ENCODE measurements at regions not wholly inside any gene's neighbourhood (a gene's known extent, or its start where the extent isn't known, plus 50 kb on each side); places are given as distances from the start of the nearest gene placed in this dataset.

GRCh38 chr3:98966862-98967546, 65.5 kb upstream of the DCBLD2 start:
- H3K27me3 ChIP-seq (replicated peaks in 1 of 2; ENCODE audit: control insufficient read depth in 2 of 2, extremely low read depth in 1 of 2, insufficient read depth in 2 of 2, low read length in 1 of 2) = no peaks in the 10 kb centered on the region
- Mint-ChIP-seq H3K36me3 (no peaks in the 10 kb centered on the region), H3K4me1 (no peaks in the 10 kb centered on the region), H3K27ac (no peak overlapping the region), H3K27me3 (peaks cover 0 to 15% of the 10 kb centered on the region in 2 donors), H3K4me3 (no peak overlapping the region), H3K9me3 (no peaks in the 10 kb centered on the region)
- H3K9me3 ChIP-seq = no peaks in the 10 kb centered on the region
- WGBS (ENCODE audit: insufficient coverage) = 100% methylated on average over 1 of the region's 4 CpGs
- no peak overlapping the region for H3K27ac ChIP-seq (ENCODE audit: low read length)
- H3K4me3 ChIP-seq (ENCODE audit: control insufficient read depth in 1 of 2, extremely low read depth in 1 of 2, low read length in 1 of 2) = no peak overlapping the region
- ChIA-PET CTCF (no interaction called here), POLR2A (no interaction called here)
- ATAC-seq (replicated peaks in 1 of 4) (no peak), DNase-seq (no peak)
- H3K36me3 ChIP-seq (ENCODE audit: control insufficient read depth in 2 of 2, extremely low read depth in 1 of 2, insufficient read depth in 1 of 2, low read length in 1 of 2) = no peaks in the 10 kb centered on the region
- H3K4me1 ChIP-seq (ENCODE audit: control insufficient read depth in 1 of 2, extremely low read depth in 1 of 2, insufficient read depth in 2 of 2, low read length in 2 of 2) = no peaks in the 10 kb centered on the region

DNA sequence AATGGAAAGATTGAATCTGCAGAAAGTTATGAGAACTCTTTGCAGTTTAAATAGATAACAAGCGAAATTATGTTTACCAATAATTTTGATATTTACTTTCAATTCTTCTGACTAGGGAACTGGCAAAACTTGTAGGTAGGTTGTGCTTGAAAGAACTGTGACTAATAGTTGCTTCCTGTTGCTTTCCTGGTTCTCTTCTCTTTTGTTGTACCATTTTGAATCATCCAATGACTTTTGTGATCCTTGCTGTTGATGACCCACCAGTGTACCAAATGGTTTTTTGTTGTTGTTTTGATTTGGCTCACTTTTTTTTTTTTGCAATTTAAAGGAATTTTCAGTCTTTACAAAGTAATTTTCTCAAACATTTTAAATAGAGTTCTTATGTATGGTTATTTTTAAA, 64.9 kb upstream of the DCBLD2 start:
- no peaks in the 10 kb centered on the region for H3K36me3 Mint-ChIP-seq
- H3K4me1 Mint-ChIP-seq = no peaks in the 10 kb centered on the region
- Histone ChIP-seq H3K4me1 (ENCODE audit: control insufficient read depth in 1 of 2, extremely low read depth in 1 of 2, insufficient read depth in 2 of 2, low read length in 2 of 2) (no peaks in the 10 kb centered on the region), H3K27ac (ENCODE audit: low read length) (no peak overlapping the region), H3K27me3 (replicated peaks in 1 of 2; ENCODE audit: control insufficient read depth in 2 of 2, extremely low read depth in 1 of 2, insufficient read depth in 2 of 2, low read length in 1 of 2) (no peaks in the 10 kb centered on the region), H3K36me3 (ENCODE audit: control insufficient read depth in 2 of 2, extremely low read depth in 1 of 2, insufficient read depth in 1 of 2, low read length in 1 of 2) (no peaks in the 10 kb centered on the region), H3K4me3 (ENCODE audit: control insufficient read depth in 1 of 2, extremely low read depth in 1 of 2, low read length in 1 of 2) (no peak overlapping the region), H3K9me3 (no peaks in the 10 kb centered on the region)
- no CpG with 5 or more reads among the region's 1 CpG for WGBS (ENCODE audit: insufficient coverage)
- ChIA-PET CTCF (no interaction called here), POLR2A (no interaction called here)
- DNase-seq (no peak), ATAC-seq (replicated peaks in 1 of 4) (no peak)
- H3K4me3 Mint-ChIP-seq = no peak overlapping the region
- peaks cover 0 to 14% of the 10 kb centered on the region in 2 donors for H3K27me3 Mint-ChIP-seq
- no peaks in the 10 kb centered on the region for H3K9me3 Mint-ChIP-seq
- no peak overlapping the region for H3K27ac Mint-ChIP-seq

DNA sequence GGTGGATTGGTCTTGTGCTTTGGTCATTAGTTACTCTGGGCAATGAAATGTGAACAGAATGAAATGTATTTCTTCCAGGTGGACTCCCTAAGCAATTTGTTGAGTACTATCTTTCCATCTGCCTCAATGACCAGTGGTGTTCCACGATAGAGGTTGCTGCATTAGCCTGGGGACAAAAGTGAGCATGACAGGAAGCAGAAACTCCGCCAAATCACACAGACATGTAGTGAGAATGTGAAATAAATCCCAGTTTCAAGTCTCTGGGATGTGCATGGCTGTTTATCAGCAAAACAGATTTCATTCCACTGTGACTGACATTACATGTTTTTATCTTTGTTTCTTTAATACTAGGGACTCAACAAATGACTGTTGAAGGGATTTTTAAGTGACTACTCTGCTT, 63.3 kb upstream of the DCBLD2 start:
- DNase-seq = no peak
- no peaks in the 10 kb centered on the region for H3K27me3 ChIP-seq (replicated peaks in 1 of 2; ENCODE audit: control insufficient read depth in 2 of 2, extremely low read depth in 1 of 2, insufficient read depth in 2 of 2, low read length in 1 of 2)
- no peak overlapping the region for H3K27ac ChIP-seq (ENCODE audit: low read length)
- H3K4me1 ChIP-seq (ENCODE audit: control insufficient read depth in 1 of 2, extremely low read depth in 1 of 2, insufficient read depth in 2 of 2, low read length in 2 of 2) = no peaks in the 10 kb centered on the region
- H3K27me3 Mint-ChIP-seq = peaks cover 0 to 1% of the 10 kb centered on the region in 2 donors
- ATAC-seq (replicated peaks in 1 of 4) = no peak
- H3K9me3 Mint-ChIP-seq = no peaks in the 10 kb centered on the region
- POLR2A ChIA-PET = no interaction called here
- H3K9me3 ChIP-seq = no peaks in the 10 kb centered on the region
- WGBS (ENCODE audit: insufficient coverage) = 100% methylated on average over 1 of the region's 2 CpGs
- H3K27ac Mint-ChIP-seq = no peak overlapping the region
- no peak overlapping the region for H3K4me3 Mint-ChIP-seq
- H3K36me3 ChIP-seq (ENCODE audit: control insufficient read depth in 2 of 2, extremely low read depth in 1 of 2, insufficient read depth in 1 of 2, low read length in 1 of 2) = no peaks in the 10 kb centered on the region
- H3K36me3 Mint-ChIP-seq = no peaks in the 10 kb centered on the region
- H3K4me1 Mint-ChIP-seq = no peaks in the 10 kb centered on the region
- CTCF ChIA-PET = no interaction called here
- no peak overlapping the region for H3K4me3 ChIP-seq (ENCODE audit: control insufficient read depth in 1 of 2, extremely low read depth in 1 of 2, low read length in 1 of 2)

DNA sequence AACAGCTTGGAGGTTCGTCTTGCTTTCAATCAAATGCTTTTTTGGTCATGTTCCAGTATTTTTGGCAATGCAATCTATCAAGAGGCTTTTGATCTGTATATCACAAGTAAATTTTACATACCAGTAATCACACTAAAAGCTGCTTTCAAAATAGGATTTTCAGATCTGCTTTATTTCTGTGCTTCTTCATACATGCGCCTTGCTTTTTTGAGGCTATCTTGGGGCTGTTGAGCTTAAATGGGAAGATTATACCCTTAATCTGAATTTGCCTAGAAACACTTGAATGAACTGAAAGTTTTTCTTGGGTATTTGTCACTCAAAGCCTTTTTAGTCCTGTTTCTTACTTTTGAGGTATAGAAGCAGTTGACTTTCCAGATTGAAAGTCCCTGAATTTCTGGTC, 62.1 kb upstream of the DCBLD2 start:
- DNase-seq (no peak), ATAC-seq (replicated peaks in 1 of 4) (no peak)
- Histone ChIP-seq H3K4me1 (ENCODE audit: control insufficient read depth in 1 of 2, extremely low read depth in 1 of 2, insufficient read depth in 2 of 2, low read length in 2 of 2) (no peaks in the 10 kb centered on the region), H3K9me3 (no peaks in the 10 kb centered on the region), H3K36me3 (ENCODE audit: control insufficient read depth in 2 of 2, extremely low read depth in 1 of 2, insufficient read depth in 1 of 2, low read length in 1 of 2) (no peaks in the 10 kb centered on the region), H3K27ac (ENCODE audit: low read length) (no peak overlapping the region), H3K4me3 (ENCODE audit: control insufficient read depth in 1 of 2, extremely low read depth in 1 of 2, low read length in 1 of 2) (no peak overlapping the region), H3K27me3 (replicated peaks in 1 of 2; ENCODE audit: control insufficient read depth in 2 of 2, extremely low read depth in 1 of 2, insufficient read depth in 2 of 2, low read length in 1 of 2) (no peaks in the 10 kb centered on the region)
- Mint-ChIP-seq H3K9me3 (no peaks in the 10 kb centered on the region), H3K36me3 (no peaks in the 10 kb centered on the region), H3K27me3 (peaks cover 0 to 9% of the 10 kb centered on the region in 2 donors), H3K27ac (no peak overlapping the region), H3K4me3 (no peak overlapping the region), H3K4me1 (no peaks in the 10 kb centered on the region)
- CTCF ChIA-PET = no interaction called here
- WGBS (ENCODE audit: insufficient coverage) = 80% methylated on average over 1 of the region's 2 CpGs
- POLR2A ChIA-PET = no interaction called here

DNA sequence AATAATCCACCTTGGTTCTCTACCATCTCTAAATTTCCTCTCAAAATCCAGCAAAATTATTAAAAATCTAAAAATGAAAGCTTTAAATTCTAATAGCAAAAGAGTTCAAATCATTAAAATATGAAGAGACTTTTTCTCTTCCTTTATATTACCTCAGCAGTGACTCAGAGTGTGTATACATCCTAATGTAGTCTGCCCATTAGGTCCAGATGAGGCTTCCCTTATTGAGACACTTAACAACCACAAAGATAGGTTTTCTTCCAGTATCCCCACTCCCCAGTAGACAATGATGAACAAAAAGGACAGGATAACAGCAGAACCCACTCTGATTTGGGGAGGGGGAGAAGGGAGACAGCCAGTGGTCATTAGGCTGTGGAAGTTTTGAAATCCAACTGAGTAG, 61.5 kb upstream of the DCBLD2 start:
- H3K27me3 ChIP-seq (replicated peaks in 1 of 2; ENCODE audit: control insufficient read depth in 2 of 2, extremely low read depth in 1 of 2, insufficient read depth in 2 of 2, low read length in 1 of 2) = no peaks in the 10 kb centered on the region
- ChIA-PET CTCF (no interaction called here), POLR2A (no interaction called here)
- H3K36me3 ChIP-seq (ENCODE audit: control insufficient read depth in 2 of 2, extremely low read depth in 1 of 2, insufficient read depth in 1 of 2, low read length in 1 of 2) = no peaks in the 10 kb centered on the region
- ATAC-seq (replicated peaks in 1 of 4) = no peak
- Mint-ChIP-seq H3K4me1 (no peaks in the 10 kb centered on the region), H3K27me3 (peaks cover 0 to 9% of the 10 kb centered on the region in 2 donors), H3K4me3 (no peak overlapping the region), H3K27ac (no peak overlapping the region), H3K9me3 (no peaks in the 10 kb centered on the region), H3K36me3 (no peaks in the 10 kb centered on the region)
- H3K9me3 ChIP-seq = no peaks in the 10 kb centered on the region
- H3K4me3 ChIP-seq (ENCODE audit: control insufficient read depth in 1 of 2, extremely low read depth in 1 of 2, low read length in 1 of 2) = no peak overlapping the region
- no peak for DNase-seq
- no peaks in the 10 kb centered on the region for H3K4me1 ChIP-seq (ENCODE audit: control insufficient read depth in 1 of 2, extremely low read depth in 1 of 2, insufficient read depth in 2 of 2, low read length in 2 of 2)
- H3K27ac ChIP-seq (ENCODE audit: low read length) = no peak overlapping the region

- DNase-seq (no peak), ATAC-seq (replicated peaks in 1 of 4) (no peak)
- Histone ChIP-seq H3K27ac (ENCODE audit: low read length) (no peak overlapping the region), H3K27me3 (replicated peaks in 1 of 2; ENCODE audit: control insufficient read depth in 2 of 2, extremely low read depth in 1 of 2, insufficient read depth in 2 of 2, low read length in 1 of 2) (no peaks in the 10 kb centered on the region), H3K4me1 (ENCODE audit: control insufficient read depth in 1 of 2, extremely low read depth in 1 of 2, insufficient read depth in 2 of 2, low read length in 2 of 2) (no peaks in the 10 kb centered on the region), H3K9me3 (no peaks in the 10 kb centered on the region), H3K4me3 (ENCODE audit: control insufficient read depth in 1 of 2, extremely low read depth in 1 of 2, low read length in 1 of 2) (no peak overlapping the region), H3K36me3 (ENCODE audit: control insufficient read depth in 2 of 2, extremely low read depth in 1 of 2, insufficient read depth in 1 of 2, low read length in 1 of 2) (no peaks in the 10 kb centered on the region)
- H3K4me1 Mint-ChIP-seq = no peaks in the 10 kb centered on the region
- no peaks in the 10 kb centered on the region for H3K9me3 Mint-ChIP-seq
- CTCF ChIA-PET = no interaction called here
- H3K27ac Mint-ChIP-seq = no peak overlapping the region
- H3K27me3 Mint-ChIP-seq = peaks cover 0 to 9% of the 10 kb centered on the region in 2 donors
- H3K4me3 Mint-ChIP-seq = no peak overlapping the region
- POLR2A ChIA-PET = no interaction called here
- no peaks in the 10 kb centered on the region for H3K36me3 Mint-ChIP-seq
- WGBS (ENCODE audit: insufficient coverage) = 100% methylated on average over 1 of the region's 4 CpGs
Measured at GRCh38 chr3:98962189-98962930, 60.9 kb upstream of the DCBLD2 start.
